Neural progenitor cell (in vitro differentiated cells): ENCODE measurements at regions not wholly inside any gene's neighbourhood (a gene's known extent, or its start where the extent isn't known, plus 50 kb on each side); places are given as distances from the start of the nearest gene placed in this dataset.

Experiments used
- DNase-seq: peaks from one replicate; pipeline ENCODE4 v3.0.0-alpha.2; 2016; ENCODE audit warnings: low spot score
- H2AFZ ChIP-seq: fragments of 200-600 bp; sonication (generic); replicated peaks from 2 replicates; pipeline ENCODE4 v1.6.1; 2016; ENCODE audit warnings: antibody characterized with exemption
- H3F3A ChIP-seq: fragments of 200-600 bp; sonication (generic); 2 replicates; pipeline ENCODE4 v1.6.1; 2016; ENCODE audit warnings: antibody characterized with exemption, low read depth
- H3K27ac ChIP-seq: fragments of 200-600 bp; sonication (generic); 2 replicates; pipeline ENCODE4 v1.5.1; 2016; ENCODE audit warnings: mild to moderate bottlenecking
- H3K27me3 ChIP-seq: fragments of 200-600 bp; sonication (generic); 2 replicates; pipeline ENCODE4 v1.6.1; 2016; ENCODE audit warnings: mild to moderate bottlenecking, moderate library complexity
- H3K36me3 ChIP-seq: fragments of 200-600 bp; sonication (generic); 2 replicates; pipeline ENCODE4 v1.5.1; 2016
- H3K4me1 ChIP-seq: fragments of 200-600 bp; sonication (generic); 2 replicates; pipeline ENCODE4 v1.6.1; 2016; ENCODE audit warnings: mixed run types
- H3K4me2 ChIP-seq: fragments of 200-600 bp; sonication (generic); 2 replicates; pipeline ENCODE4 v1.6.1; 2016
- H3K4me3 ChIP-seq: fragments of 200-600 bp; sonication (generic); 2 replicates; pipeline ENCODE4 v1.5.1; 2016
- H3K79me2 ChIP-seq: fragments of 200-600 bp; sonication (generic); 2 replicates; pipeline ENCODE4 v1.6.1; 2016; ENCODE audit warnings: low read depth
- H3K9ac ChIP-seq: fragments of 200-600 bp; sonication (generic); 2 replicates; pipeline ENCODE4 v1.6.1; 2016
- H3K9me3 ChIP-seq: fragments of 200-600 bp; sonication (generic); 2 replicates; pipeline ENCODE4 v1.5.1; 2016; ENCODE audit warnings: low read depth
- H4K20me1 ChIP-seq: fragments of 200-600 bp; sonication (generic); 2 replicates; pipeline ENCODE4 v1.6.1; 2016; ENCODE audit warnings: low read depth
- H3K27ac Mint-ChIP-seq: 3 replicates; pipeline ENCODE4 v1.8.0; 2021; ENCODE audit warnings: mixed read lengths
- H3K27me3 Mint-ChIP-seq: 2 replicates; pipeline ENCODE4 v1.8.0; 2022; ENCODE audit warnings: low read depth, mild to moderate bottlenecking, inconsistent platforms, moderate library complexity, mixed read lengths; ENCODE audit not compliant: insufficient read depth
- H3K36me3 Mint-ChIP-seq: 3 replicates; pipeline ENCODE4 v1.8.0; 2021; ENCODE audit warnings: mixed read lengths
- H3K4me1 Mint-ChIP-seq: 3 replicates; pipeline ENCODE4 v1.8.0; 2021; ENCODE audit warnings: mixed read lengths
- H3K4me3 Mint-ChIP-seq: 3 replicates; pipeline ENCODE4 v1.8.0; 2021; ENCODE audit warnings: mild to moderate bottlenecking, moderate library complexity, mixed read lengths
- H3K9me3 Mint-ChIP-seq: 3 replicates; pipeline ENCODE4 v1.8.0; 2020; ENCODE audit warnings: mixed read lengths
- CTCF ChIP-seq: fragments of 200-600 bp; sonication (generic); IDR thresholded peaks from 2 replicates; pipeline ENCODE4 v1.5.1; 2017; ENCODE audit warnings: antibody characterized with exemption, mild to moderate bottlenecking
- EZH2 ChIP-seq: fragments of 200-600 bp; sonication (generic); IDR thresholded peaks from 2 replicates; pipeline ENCODE4 v1.6.1; 2017; ENCODE audit warnings: antibody characterized with exemption, mild to moderate bottlenecking, moderate library complexity
- EZH2phosphoT487 ChIP-seq: fragments of 200-600 bp; sonication (generic); IDR thresholded peaks from 2 replicates; pipeline ENCODE4 v1.6.1; 2017; ENCODE audit warnings: antibody characterized with exemption

GRCh38 chr12:30041096-30041495 is 257.4 kb upstream of the TMTC1 start:
- DNase-seq = no peak

DNA sequence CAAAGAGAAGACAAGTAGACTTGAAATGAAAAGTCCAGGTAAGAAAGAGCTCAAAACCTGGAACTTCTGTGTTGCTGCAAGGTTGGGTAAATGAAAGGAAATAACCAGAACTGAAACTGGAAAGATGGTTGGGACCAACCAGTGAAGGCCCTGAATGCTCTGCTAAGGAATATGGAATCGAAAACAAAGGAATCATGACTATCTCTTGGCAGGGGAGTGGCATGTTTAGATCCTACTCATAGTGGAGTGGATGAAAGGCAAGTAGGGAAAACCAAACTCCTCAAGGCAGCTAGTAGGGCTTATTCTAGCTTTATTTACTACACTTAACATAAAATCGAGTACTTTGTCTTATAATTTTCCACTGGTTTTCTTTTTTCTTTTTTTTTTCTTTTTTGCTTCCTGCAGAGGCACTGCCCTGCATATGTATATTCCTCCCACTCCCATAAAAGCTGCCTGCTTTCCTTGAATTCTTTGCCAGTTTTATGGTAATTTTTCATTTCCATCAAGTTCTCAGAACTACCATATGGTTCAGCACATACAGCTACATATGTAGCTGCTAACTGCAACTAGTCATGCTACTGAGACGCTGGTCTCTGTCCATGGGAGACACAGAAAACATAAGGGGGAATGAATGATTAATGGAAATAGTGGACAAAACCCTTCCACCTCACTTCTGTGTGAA is 247.1 kb upstream of the TMTC1 start:
- no peaks in the 10 kb centered on the region for H3K36me3 ChIP-seq
- H3K27me3 ChIP-seq = no peaks in the 10 kb centered on the region
- H3K9me3 ChIP-seq = no peaks in the 10 kb centered on the region
- H3K4me1 ChIP-seq = no peaks in the 10 kb centered on the region
- TF ChIP-seq EZH2 (no peak), EZH2phosphoT487 (no peak), CTCF (no peak)
- H2AFZ ChIP-seq = no peak overlapping the region
- no peak overlapping the region for H3K4me3 ChIP-seq
- Mint-ChIP-seq H3K4me1 (peaks cover 4% of the 10 kb centered on the region), H3K9me3 (no peaks in the 10 kb centered on the region), H3K27me3 (no peaks in the 10 kb centered on the region), H3K27ac (no peak overlapping the region), H3K4me3 (no peak overlapping the region), H3K36me3 (no peaks in the 10 kb centered on the region)
- no peaks in the 10 kb centered on the region for H4K20me1 ChIP-seq
- no peak overlapping the region for H3K27ac ChIP-seq
- no peak for DNase-seq
- no peaks in the 10 kb centered on the region for H3K79me2 ChIP-seq
- no peak overlapping the region for H3K4me2 ChIP-seq
- H3K9ac ChIP-seq = no peak overlapping the region
- H3F3A ChIP-seq = no peaks in the 10 kb centered on the region

More at GRCh38 chr12:30041096-30041495, 257.4 kb upstream of the TMTC1 start:
- no peak overlapping the region for H3K4me3 ChIP-seq
- H3K4me2 ChIP-seq = no peak overlapping the region
- Mint-ChIP-seq H3K27ac (no peak overlapping the region), H3K4me3 (no peak overlapping the region), H3K36me3 (no peaks in the 10 kb centered on the region), H3K27me3 (peaks cover 3% of the 10 kb centered on the region), H3K4me1 (no peaks in the 10 kb centered on the region), H3K9me3 (no peaks in the 10 kb centered on the region)
- H3K79me2 ChIP-seq = no peaks in the 10 kb centered on the region
- H3K9ac ChIP-seq = no peak overlapping the region
- H4K20me1 ChIP-seq = no peaks in the 10 kb centered on the region
- H2AFZ ChIP-seq = no peak overlapping the region
- no peaks in the 10 kb centered on the region for H3K36me3 ChIP-seq
- H3K27ac ChIP-seq = no peak overlapping the region
- no peak for TF ChIP-seq EZH2
- H3K9me3 ChIP-seq = no peaks in the 10 kb centered on the region
- no peaks in the 10 kb centered on the region for H3F3A ChIP-seq
- H3K4me1 ChIP-seq = no peaks in the 10 kb centered on the region
- H3K27me3 ChIP-seq = no peaks in the 10 kb centered on the region

DNA sequence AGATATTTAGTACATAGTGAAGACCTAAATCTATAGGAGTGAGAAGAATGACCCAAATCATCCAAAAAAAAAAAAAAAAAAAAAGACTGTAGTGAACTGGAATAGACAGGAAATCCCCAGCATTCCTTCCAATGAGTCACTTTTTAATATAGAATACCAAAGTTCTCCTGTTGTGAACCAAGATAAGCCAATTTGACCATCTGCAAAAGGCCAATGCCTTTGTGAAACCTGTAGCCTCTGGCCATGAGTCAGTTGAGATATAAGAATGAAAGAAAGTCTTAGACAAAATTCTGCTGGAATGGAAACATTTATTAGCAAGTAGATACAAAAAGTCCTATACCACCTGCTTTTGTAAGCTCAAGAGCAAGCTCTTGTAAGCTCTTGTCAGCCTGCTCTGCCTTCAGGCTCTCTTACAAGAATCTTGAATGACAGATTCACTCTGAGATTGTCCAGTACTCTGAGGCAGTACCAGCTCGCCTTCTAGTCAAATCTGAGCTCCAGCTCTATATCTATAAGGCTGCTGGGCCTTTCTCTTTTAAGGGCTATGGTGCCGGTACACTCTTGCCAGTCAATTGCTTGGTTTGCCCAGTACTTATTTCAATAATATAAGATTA is 243.0 kb upstream of the TMTC1 start:
- H3K4me2 ChIP-seq = no peak overlapping the region
- H3K79me2 ChIP-seq = no peaks in the 10 kb centered on the region
- peaks cover 3% of the 10 kb centered on the region for H3K36me3 Mint-ChIP-seq
- H3K27me3 ChIP-seq = no peaks in the 10 kb centered on the region
- no peaks in the 10 kb centered on the region for H3F3A ChIP-seq
- no peaks in the 10 kb centered on the region for H3K9me3 ChIP-seq
- TF ChIP-seq CTCF = no peak
- TF ChIP-seq EZH2 = no peak
- TF ChIP-seq EZH2phosphoT487 = no peak
- H3K4me1 ChIP-seq = no peaks in the 10 kb centered on the region
- no peaks in the 10 kb centered on the region for H4K20me1 ChIP-seq
- H3K27ac Mint-ChIP-seq = no peak overlapping the region
- DNase-seq = no peak
- peaks cover 20% of the 10 kb centered on the region for H3K9me3 Mint-ChIP-seq
- H3K27me3 Mint-ChIP-seq = no peaks in the 10 kb centered on the region
- no peak overlapping the region for H2AFZ ChIP-seq
- no peak overlapping the region for H3K9ac ChIP-seq
- no peaks in the 10 kb centered on the region for H3K36me3 ChIP-seq
- no peak overlapping the region for H3K27ac ChIP-seq
- no peak overlapping the region for H3K4me3 Mint-ChIP-seq
- peaks cover 4% of the 10 kb centered on the region for H3K4me1 Mint-ChIP-seq
- H3K4me3 ChIP-seq = no peak overlapping the region

- no peak for DNase-seq
- Mint-ChIP-seq H3K4me1 (peaks cover 4% of the 10 kb centered on the region), H3K4me3 (no peak overlapping the region), H3K27ac (no peak overlapping the region), H3K9me3 (peaks cover 20% of the 10 kb centered on the region), H3K36me3 (peaks cover 3% of the 10 kb centered on the region), H3K27me3 (no peaks in the 10 kb centered on the region)
- no peak overlapping the region for H3K4me3 ChIP-seq
- H3K27me3 ChIP-seq = no peaks in the 10 kb centered on the region
- H3K36me3 ChIP-seq = no peaks in the 10 kb centered on the region
- no peaks in the 10 kb centered on the region for H3F3A ChIP-seq
- no peaks in the 10 kb centered on the region for H3K79me2 ChIP-seq
- TF ChIP-seq EZH2phosphoT487 (no peak), EZH2 (no peak), CTCF (no peak)
- H3K27ac ChIP-seq = no peak overlapping the region
- H3K9me3 ChIP-seq = no peaks in the 10 kb centered on the region
- no peaks in the 10 kb centered on the region for H3K4me1 ChIP-seq
- H3K4me2 ChIP-seq = no peak overlapping the region
- H4K20me1 ChIP-seq = no peaks in the 10 kb centered on the region
- H3K9ac ChIP-seq = no peak overlapping the region
- no peak overlapping the region for H2AFZ ChIP-seq
These were observed 241.6 kb upstream of the TMTC1 start for GRCh38 chr12:30025317-30025716.
